Progenitor cell of endocrine pancreas (in vitro differentiated cells): ENCODE measurements at regions not wholly inside any gene's neighbourhood (a gene's known extent, or its start where the extent isn't known, plus 50 kb on each side); places are given as distances from the start of the nearest gene placed in this dataset.

Source experiments
- DNase-seq: peaks from one replicate; pipeline ENCODE4 v3.0.0; 2021; ENCODE audit warnings: low spot score; ENCODE audit not compliant: unreplicated experiment
- H3K27ac Mint-ChIP-seq: 2 replicates; pipeline ENCODE4 v1.8.0; 2021; ENCODE audit warnings: mild to moderate bottlenecking, moderate library complexity, mixed read lengths
- H3K27me3 Mint-ChIP-seq: 2 replicates; pipeline ENCODE4 v1.8.0; 2021; ENCODE audit warnings: mixed read lengths
- H3K36me3 Mint-ChIP-seq: 2 replicates; pipeline ENCODE4 v1.8.0; 2022; ENCODE audit warnings: mixed read lengths; ENCODE audit not compliant: insufficient read depth
- H3K4me1 Mint-ChIP-seq: 2 replicates; pipeline ENCODE4 v1.8.0; 2021; ENCODE audit warnings: low read depth, mixed read lengths
- H3K4me3 Mint-ChIP-seq: 2 replicates; pipeline ENCODE4 v1.8.0; 2021; ENCODE audit warnings: low read depth, mild to moderate bottlenecking, moderate library complexity, mixed read lengths
- H3K9me3 Mint-ChIP-seq: 2 replicates; pipeline ENCODE4 v1.8.0; 2021; ENCODE audit warnings: low read depth, mixed read lengths
- CTCF ChIP-seq: fragments of 200-600 bp; sonication (generic); IDR thresholded peaks from one replicate; pipeline ENCODE4 v1.5.0; 2021; ENCODE audit warnings: antibody characterized with exemption, mild to moderate bottlenecking; ENCODE audit not compliant: unreplicated experiment

GRCh38 chr1:82896036-82896435 lies 1095.3 kb downstream of the ADGRL2 start:
- Mint-ChIP-seq H3K27ac (no peak overlapping the region), H3K4me1 (peaks cover 9% of the 10 kb centered on the region), H3K4me3 (no peak overlapping the region), H3K9me3 (no peaks in the 10 kb centered on the region), H3K36me3 (no peaks in the 10 kb centered on the region), H3K27me3 (peaks cover 31% of the 10 kb centered on the region)
- no peak for TF ChIP-seq CTCF
- DNase-seq = no peak

- H3K4me3 Mint-ChIP-seq = no peak overlapping the region
Observed at GRCh38 chr1:82894635-82895034, 1093.9 kb downstream of the ADGRL2 start.

GRCh38 chr1:82893712-82894470 lies 1093.2 kb downstream of the ADGRL2 start:
- TF ChIP-seq CTCF = no peak
- Mint-ChIP-seq H3K27me3 (peaks cover 30% of the 10 kb centered on the region), H3K4me1 (peaks cover 9% of the 10 kb centered on the region), H3K9me3 (no peaks in the 10 kb centered on the region), H3K27ac (no peak overlapping the region), H3K36me3 (no peaks in the 10 kb centered on the region), H3K4me3 (no peak overlapping the region)
- no peak for DNase-seq

More at GRCh38 chr1:82894635-82895034, 1093.9 kb downstream of the ADGRL2 start:
- no peak for TF ChIP-seq CTCF
- no peaks in the 10 kb centered on the region for H3K36me3 Mint-ChIP-seq
- H3K27me3 Mint-ChIP-seq = peaks cover 32% of the 10 kb centered on the region
- no peak overlapping the region for H3K27ac Mint-ChIP-seq
- H3K4me1 Mint-ChIP-seq = peaks cover 9% of the 10 kb centered on the region
- no peaks in the 10 kb centered on the region for H3K9me3 Mint-ChIP-seq
- no peak for DNase-seq

GRCh38 chr1:82880506-82880905 lies 1079.8 kb downstream of the ADGRL2 start:
- Mint-ChIP-seq H3K27ac (no peak overlapping the region), H3K9me3 (peaks cover 6% of the 10 kb centered on the region), H3K36me3 (no peaks in the 10 kb centered on the region), H3K4me1 (peaks cover 6% of the 10 kb centered on the region), H3K27me3 (no peaks in the 10 kb centered on the region), H3K4me3 (no peak overlapping the region)
- DNase-seq = no peak
- no peak for TF ChIP-seq CTCF

- TF ChIP-seq CTCF = no peak
- peaks cover 6% of the 10 kb centered on the region for H3K4me1 Mint-ChIP-seq
- H3K9me3 Mint-ChIP-seq = peaks cover 8% of the 10 kb centered on the region
- DNase-seq = no peak
- no peaks in the 10 kb centered on the region for H3K27me3 Mint-ChIP-seq
- H3K27ac Mint-ChIP-seq = no peak overlapping the region
- no peak overlapping the region for H3K4me3 Mint-ChIP-seq
- no peaks in the 10 kb centered on the region for H3K36me3 Mint-ChIP-seq
Observed at GRCh38 chr1:82879701-82880305, 1079.1 kb downstream of the ADGRL2 start.
